Endothelial cell of umbilical vein (primary cell): ENCODE measurements at regions not wholly inside any gene's neighbourhood (a gene's known extent, or its start where the extent isn't known, plus 50 kb on each side); places are given as distances from the start of the nearest gene placed in this dataset.
"Not testable (repeated sequence)": the region's sequence is repeated elsewhere in the genome, so short reads cannot be mapped to it uniquely, and the experiment has no call there.

Source experiments
- BruUV-seq: library from RNA; stranded (reverse); fragments of 400-500 nt; replicated peaks from 2 replicates; lab custom pipeline; 2021; lab: Mats Ljungman, UMichigan
- CTCF ChIA-PET: fragments of 300-600, 350-600 bp; sonication (Branson Sonifier 250); formaldehyde crosslinking; loops from one replicate; lab custom pipeline; 2021; ENCODE audit warnings: antibody characterized with exemption, inconsistent platforms; lab: Charles Lee
- POLR2A ChIA-PET: fragments of 300-600, 350-600 bp; sonication (Branson Sonifier 250); formaldehyde crosslinking; loops from one replicate; lab custom pipeline; 2021; ENCODE audit warnings: antibody characterized with exemption, inconsistent platforms; lab: Charles Lee
- DNase-seq: peaks from one replicate; pipeline ENCODE4 v3.0.0-alpha.2; 2011; ENCODE audit warnings: low read depth, low spot score
- FAIRE-seq: peaks from 2 replicates; lab custom pipeline; 2011; peaks lifted over from hg19 to GRCh38; lab: Jason Lieb, UNC
- H2AFZ ChIP-seq: 2 replicates; pipeline ENCODE4 v1.6.0; 2012; ENCODE audit warnings: low read depth, low read length, control low read depth, inconsistent platforms
- H3K27ac ChIP-seq: 2 replicates; pipeline ENCODE4 v1.5.1; 2011; ENCODE audit warnings: low read depth, mild to moderate bottlenecking, control low read depth, low read length, moderate library complexity; ENCODE audit not compliant: insufficient read depth
- H3K27me3 ChIP-seq, 2 experiments: 2 replicates each; pipeline versions ENCODE4 v1.6.0 to v1.6.1; 2011; ENCODE audit warnings: low read length in 2 of 2, mixed read lengths in 1 of 2; ENCODE audit not compliant: control insufficient read depth in 2 of 2, insufficient read depth in 2 of 2
- H3K36me3 ChIP-seq, 2 experiments: 2 replicates in 1 of 2; 3 replicates in 1 of 2; pipeline ENCODE4 v1.5.1; 2011; ENCODE audit warnings: low read length in 2 of 2, mild to moderate bottlenecking in 1 of 2, moderate library complexity in 1 of 2; ENCODE audit not compliant: control insufficient read depth in 2 of 2, insufficient read depth in 2 of 2; ENCODE audit errors: extremely low read depth in 1 of 2
- H3K4me1 ChIP-seq: 3 replicates; pipeline ENCODE4 v1.5.1; 2011; ENCODE audit warnings: mild to moderate bottlenecking, low read length; ENCODE audit not compliant: control insufficient read depth, insufficient read depth; ENCODE audit errors: extremely low read depth
- H3K4me2 ChIP-seq: 2 replicates; pipeline ENCODE4 v1.6.1; 2011; ENCODE audit warnings: low read length, control low read depth, mixed read lengths; ENCODE audit not compliant: insufficient read depth
- H3K4me3 ChIP-seq, 3 experiments: fragments of 200-600 bp in 1 of 3; sonication (generic), shearing (Covaris generic) in 1 of 3; replicated peaks in 1 of 3; 2 replicates each; pipeline ENCODE4 v1.5.1; 2011 to 2016; ENCODE audit warnings: control low read depth in 3 of 3, low read length in 3 of 3, mild to moderate bottlenecking in 2 of 3, inconsistent platforms in 1 of 3, low read depth in 1 of 3, moderate library complexity in 1 of 3; ENCODE audit not compliant: insufficient read depth in 1 of 3
- H3K79me2 ChIP-seq: 2 replicates; pipeline ENCODE4 v1.6.0; 2012; ENCODE audit warnings: low read length, inconsistent platforms; ENCODE audit not compliant: control insufficient read depth, insufficient read depth
- H3K9ac ChIP-seq: replicated peaks from 2 replicates; pipeline ENCODE3; 2011; ENCODE audit warnings: low read length, control low read depth; ENCODE audit not compliant: insufficient read depth; ENCODE audit errors: extremely low read depth
- H3K9me1 ChIP-seq: replicated peaks from 3 replicates; pipeline ENCODE4 v1.6.0; 2011; ENCODE audit warnings: mild to moderate bottlenecking, low read length; ENCODE audit not compliant: control insufficient read depth, insufficient read depth; ENCODE audit errors: extremely low read depth
- H3K9me3 ChIP-seq: replicated peaks from 2 replicates; pipeline ENCODE4 v1.5.1; 2012; ENCODE audit warnings: low read length, inconsistent platforms; ENCODE audit not compliant: control insufficient read depth, insufficient read depth
- H4K20me1 ChIP-seq: replicated peaks from 2 replicates; pipeline ENCODE3; 2011; ENCODE audit warnings: mild to moderate bottlenecking, low read length; ENCODE audit not compliant: control insufficient read depth, insufficient read depth; ENCODE audit errors: extremely low read depth
- EZH2 ChIP-seq: IDR thresholded peaks from 2 replicates; pipeline ENCODE4 v1.6.1; 2012; ENCODE audit warnings: borderline replicate concordance, low read depth, mild to moderate bottlenecking, moderate library complexity, low read length, inconsistent platforms; ENCODE audit not compliant: severe bottlenecking
- FOS ChIP-seq: IDR thresholded peaks from 2 replicates; pipeline ENCODE4 v1.6.1; 2011; ENCODE audit warnings: mild to moderate bottlenecking, low read length, moderate library complexity, borderline replicate concordance; ENCODE audit not compliant: insufficient read depth
- GATA2 ChIP-seq: IDR thresholded peaks from 2 replicates; pipeline ENCODE4 v1.7.0; 2011; ENCODE audit warnings: low read depth, mild to moderate bottlenecking, moderate library complexity, mixed read lengths, low read length; ENCODE audit not compliant: insufficient read length, insufficient read depth
- JUN ChIP-seq: IDR thresholded peaks from 2 replicates; pipeline ENCODE4 v1.6.1; 2011; ENCODE audit warnings: borderline replicate concordance, low read depth; ENCODE audit not compliant: insufficient read length, insufficient read depth
- MAX ChIP-seq: IDR thresholded peaks from 2 replicates; pipeline ENCODE4 v1.6.1; 2011; ENCODE audit not compliant: insufficient read depth, insufficient read length
- MYC ChIP-seq: IDR thresholded peaks from one replicate; pipeline ENCODE4 v1.6.1; 2011; ENCODE audit warnings: mild to moderate bottlenecking, low read depth, low read length
- POLR2A ChIP-seq: IDR thresholded peaks from 2 replicates; pipeline ENCODE4 v1.6.1; 2012; ENCODE audit warnings: low read depth, mild to moderate bottlenecking, control low read depth, low read length
- POLR2AphosphoS5 ChIP-seq: IDR thresholded peaks from 2 replicates; pipeline ENCODE4 v1.6.1; 2012; ENCODE audit warnings: low read depth, mild to moderate bottlenecking, control low read depth, low read length, moderate library complexity; ENCODE audit not compliant: insufficient read depth
- dilution Hi-C: fragments of 300-500 bp; cut with MboI; formaldehyde crosslinking; loops from one replicate; pipeline ENCODE4 v1.15.0; 2019; ENCODE audit warnings: low sequenced_read_pairs; ENCODE audit not compliant: extremely low pct_ligation_motif_present
- intact Hi-C: fragments of 100-400 bp; cut with micrococcal nuclease; formaldehyde crosslinking; loops from one replicate; pipeline ENCODE4 v1.10.0; 2022
- TF ChIP-seq, protein P1 (sequence below), 2 donors: IDR thresholded peaks; 1 replicate in 1 of 2; 2 replicates in 1 of 2; pipeline ENCODE4 v1.5.1; 2011; ENCODE audit warnings: low read length in 2 of 2, mild to moderate bottlenecking in 2 of 2, moderate library complexity in 2 of 2, control low read depth in 1 of 2, inconsistent platforms in 1 of 2, low read depth in 1 of 2; ENCODE audit not compliant: insufficient read depth in 1 of 2; ENCODE audit errors: extremely low read depth in 1 of 2

GRCh38 chr6:139446138-139446715 is 71.8 kb upstream of the CITED2 start:
- intact Hi-C loops: no loop called here
- CTCF ChIA-PET: no interaction called here
- dilution Hi-C loops: no loop called here

DNA sequence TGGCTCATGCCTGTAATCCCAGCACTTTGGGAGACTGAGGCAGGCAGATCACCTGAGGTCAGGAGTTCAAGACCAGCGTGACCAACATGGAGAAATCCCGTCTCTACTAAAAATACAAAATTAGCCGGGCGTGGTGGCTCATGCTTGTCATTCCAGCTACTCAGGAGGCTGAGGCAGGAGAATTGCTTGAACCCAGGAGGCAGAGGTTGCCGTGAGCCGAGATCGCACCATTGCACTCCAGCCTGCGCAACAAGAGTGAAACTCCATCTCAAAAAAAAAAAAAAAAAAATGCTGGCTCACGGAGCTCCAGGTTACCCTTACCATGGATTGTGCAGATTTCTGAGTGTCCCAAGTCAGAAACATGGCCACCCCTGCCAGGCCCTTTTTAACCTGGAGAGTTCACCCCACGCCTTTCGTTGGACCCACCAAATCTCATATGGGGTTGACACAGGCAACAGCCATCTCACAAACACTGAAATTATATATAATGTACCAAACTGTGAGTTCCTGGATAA is 69.9 kb upstream of the CITED2 start:
- DNase-seq, H3K4me3 ChIP-seq, H3K9me3 ChIP-seq, H2AFZ ChIP-seq, H3K9me1 ChIP-seq, H3K79me2 ChIP-seq, H3K27ac ChIP-seq, H3K36me3 ChIP-seq, intact Hi-C loops, H4K20me1 ChIP-seq, H3K27me3 ChIP-seq, H3K4me2 ChIP-seq, dilution Hi-C loops, FAIRE-seq, H3K9ac ChIP-seq, H3K4me1 ChIP-seq, POLR2A ChIA-PET, BruUV-seq: not testable (repeated sequence)
- CTCF ChIA-PET: interaction anchor here (0.8 kb wide), 1 partner anchor 9 kb away, joined by 3 read pairs; no protein-coding TSS in a partner anchor

More at GRCh38 chr6:139446138-139446715, 71.8 kb upstream of the CITED2 start:
- Histone ChIP-seq H3K27ac (no peak overlapping the region), H3K4me1 (no peaks in the 10 kb centered on the region), H3K4me2 (no peak overlapping the region), H3K9ac (no peak overlapping the region), H3K9me1 (no peaks in the 10 kb centered on the region), H2AFZ (no peak overlapping the region), H3K9me3 (no peaks in the 10 kb centered on the region), H3K4me3 (no peak overlapping the region), H3K36me3 (no peaks in the 10 kb centered on the region), H4K20me1 (no peaks in the 10 kb centered on the region), H3K79me2 (no peaks in the 10 kb centered on the region), H3K27me3 (no peaks in the 10 kb centered on the region)
- TF ChIP-seq MYC (no peak), MAX (no peak), JUN (no peak), POLR2A (no peak), FOS (no peak), POLR2AphosphoS5 (no peak), GATA2 (no peak), EZH2 (no peak)
- TF ChIP-seq, protein P1, sequence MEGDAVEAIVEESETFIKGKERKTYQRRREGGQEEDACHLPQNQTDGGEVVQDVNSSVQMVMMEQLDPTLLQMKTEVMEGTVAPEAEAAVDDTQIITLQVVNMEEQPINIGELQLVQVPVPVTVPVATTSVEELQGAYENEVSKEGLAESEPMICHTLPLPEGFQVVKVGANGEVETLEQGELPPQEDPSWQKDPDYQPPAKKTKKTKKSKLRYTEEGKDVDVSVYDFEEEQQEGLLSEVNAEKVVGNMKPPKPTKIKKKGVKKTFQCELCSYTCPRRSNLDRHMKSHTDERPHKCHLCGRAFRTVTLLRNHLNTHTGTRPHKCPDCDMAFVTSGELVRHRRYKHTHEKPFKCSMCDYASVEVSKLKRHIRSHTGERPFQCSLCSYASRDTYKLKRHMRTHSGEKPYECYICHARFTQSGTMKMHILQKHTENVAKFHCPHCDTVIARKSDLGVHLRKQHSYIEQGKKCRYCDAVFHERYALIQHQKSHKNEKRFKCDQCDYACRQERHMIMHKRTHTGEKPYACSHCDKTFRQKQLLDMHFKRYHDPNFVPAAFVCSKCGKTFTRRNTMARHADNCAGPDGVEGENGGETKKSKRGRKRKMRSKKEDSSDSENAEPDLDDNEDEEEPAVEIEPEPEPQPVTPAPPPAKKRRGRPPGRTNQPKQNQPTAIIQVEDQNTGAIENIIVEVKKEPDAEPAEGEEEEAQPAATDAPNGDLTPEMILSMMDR (IDR thresholded peaks at IDR 0.05; ENCODE audit: extremely low read depth in 1 of 2, insufficient read depth in 1 of 2, low read depth in 1 of 2, low read length in 2 of 2): no peak
- no TSS peak for BruUV-seq
- DNase-seq (no peak), FAIRE-seq (no peak)
- POLR2A ChIA-PET: no interaction called here
